GM23338 (cell line): ENCODE measurements at regions not wholly inside any gene's neighbourhood (a gene's known extent, or its start where the extent isn't known, plus 50 kb on each side); places are given as distances from the start of the nearest gene placed in this dataset.

Experiments used
- ATAC-seq: fragments of 200-7000 bp; cut with Tn5 transposase; 3 replicates; pipeline ENCODE4 v1.9.1; 2020
- DNase-seq: peaks from one replicate; pipeline ENCODE4 v3.0.0-alpha.2; 2015; ENCODE audit warnings: low spot score
- H2AFZ ChIP-seq: fragments of 200-600 bp; sonication (generic); 2 replicates; pipeline ENCODE4 v1.8.0; 2016; ENCODE audit warnings: antibody characterized with exemption, mild to moderate bottlenecking, moderate library complexity
- H3F3A ChIP-seq: fragments of 200-600 bp; sonication (generic); replicated peaks from 2 replicates; pipeline ENCODE4 v1.8.0; 2017; ENCODE audit warnings: antibody characterized with exemption, mixed run types, low read depth
- H3K27ac ChIP-seq: fragments of 200-600 bp; sonication (generic); 2 replicates; pipeline ENCODE4 v1.6.1; 2016; ENCODE audit warnings: low read depth
- H3K27me3 ChIP-seq: fragments of 200-600 bp; sonication (generic); 2 replicates; pipeline ENCODE4 v1.8.0; 2016; ENCODE audit warnings: mild to moderate bottlenecking, mixed run types, moderate library complexity; ENCODE audit not compliant: insufficient read depth
- H3K36me3 ChIP-seq: fragments of 200-600 bp; sonication (generic); 2 replicates; pipeline ENCODE4 v1.8.0; 2016; ENCODE audit warnings: mild to moderate bottlenecking; ENCODE audit not compliant: insufficient read depth
- H3K4me1 ChIP-seq: fragments of 200-600 bp; sonication (generic); 2 replicates; pipeline ENCODE4 v1.8.0; 2016; ENCODE audit warnings: mild to moderate bottlenecking, moderate library complexity; ENCODE audit not compliant: insufficient read depth
- H3K4me2 ChIP-seq: fragments of 200-600 bp; sonication (generic); 2 replicates; pipeline ENCODE4 v1.7.1; 2017; ENCODE audit warnings: mixed run types
- H3K4me3 ChIP-seq: fragments of 200-600 bp; sonication (generic); 2 replicates; pipeline ENCODE4 v1.6.1; 2016; ENCODE audit warnings: mixed run types
- H3K79me2 ChIP-seq: fragments of 200-600 bp; sonication (generic); replicated peaks from 2 replicates; pipeline ENCODE4 v1.8.0; 2017; ENCODE audit warnings: mild to moderate bottlenecking; ENCODE audit not compliant: insufficient read depth
- H3K9me2 ChIP-seq: fragments of 200-600 bp; sonication (generic); 2 replicates; pipeline ENCODE4 v1.8.0; 2017; ENCODE audit not compliant: insufficient read depth
- H4K20me1 ChIP-seq: fragments of 200-600 bp; sonication (generic); replicated peaks from 2 replicates; pipeline ENCODE4 v1.8.0; 2017; ENCODE audit warnings: mild to moderate bottlenecking; ENCODE audit not compliant: insufficient read depth
- H3K27ac Mint-ChIP-seq: 2 replicates; pipeline ENCODE4 v1.8.0; 2020; ENCODE audit warnings: inconsistent platforms, mild to moderate bottlenecking, moderate library complexity, mixed read lengths
- H3K27me3 Mint-ChIP-seq: 3 replicates; pipeline ENCODE4 v1.8.0; 2022; ENCODE audit warnings: low read depth, mild to moderate bottlenecking, moderate library complexity, mixed read lengths, inconsistent platforms; ENCODE audit not compliant: insufficient read depth, poor library complexity
- H3K36me3 Mint-ChIP-seq: 3 replicates; pipeline ENCODE4 v1.8.0; 2021; ENCODE audit warnings: low read depth, mild to moderate bottlenecking, inconsistent platforms, moderate library complexity, mixed read lengths
- H3K4me1 Mint-ChIP-seq: 3 replicates; pipeline ENCODE4 v1.8.0; 2020; ENCODE audit warnings: mild to moderate bottlenecking, inconsistent platforms, mixed read lengths
- H3K4me3 Mint-ChIP-seq: 3 replicates; pipeline ENCODE4 v1.8.0; 2021; ENCODE audit warnings: moderate library complexity, mild to moderate bottlenecking, inconsistent platforms, mixed read lengths
- H3K9me3 Mint-ChIP-seq: 3 replicates; pipeline ENCODE4 v1.8.0; 2020; ENCODE audit warnings: moderate library complexity, mild to moderate bottlenecking, inconsistent platforms, mixed read lengths
- CREB1 ChIP-seq: fragments of 250-450 bp; sonication (Bioruptor Pico); IDR thresholded peaks from 2 replicates; pipeline ENCODE4 v1.5.0; 2020; ENCODE audit warnings: low read depth, mild to moderate bottlenecking, moderate library complexity
- CTCF ChIP-seq, 2 experiments: fragments of 200-600 bp in 1 of 2; sonication (generic) in 1 of 2; conservative IDR thresholded peaks; 2 replicates each; pipeline versions ENCODE4 v1.5.1 to v1.6.1; 2016 to 2017; ENCODE audit warnings: antibody characterized with exemption in 2 of 2, low read depth in 2 of 2, mild to moderate bottlenecking in 2 of 2, moderate library complexity in 1 of 2
- EZH2 ChIP-seq: fragments of 200-600 bp; sonication (generic); IDR thresholded peaks from one replicate; pipeline ENCODE4 v1.8.0; 2017; ENCODE audit warnings: antibody characterized with exemption, mild to moderate bottlenecking, low read depth; ENCODE audit not compliant: unreplicated experiment
- JUNB ChIP-seq: IDR thresholded peaks from one replicate; pipeline ENCODE4 v1.6.1; 2016; ENCODE audit warnings: antibody characterized with exemption; ENCODE audit not compliant: unreplicated experiment
- NANOG ChIP-seq: IDR thresholded peaks from 2 replicates; pipeline ENCODE4 v1.6.1; 2016; ENCODE audit warnings: antibody characterized with exemption, borderline replicate concordance
- POLR2AphosphoS5 ChIP-seq: IDR thresholded peaks from 2 replicates; pipeline ENCODE4 v1.6.1; 2016; ENCODE audit warnings: antibody characterized with exemption, low read depth
- STAT1 ChIP-seq: IDR thresholded peaks from one replicate; pipeline ENCODE4 v1.6.1; 2016; ENCODE audit warnings: antibody characterized with exemption; ENCODE audit not compliant: unreplicated experiment
- ZNF114 ChIP-seq: fragments of 250-450 bp; sonication (Bioruptor Pico); IDR thresholded peaks from 2 replicates; pipeline ENCODE4 v1.5.0; 2020; ENCODE audit warnings: mild to moderate bottlenecking, moderate library complexity
- ZNF331 ChIP-seq: fragments of 250-450 bp; sonication (Bioruptor Pico); IDR thresholded peaks from 2 replicates; pipeline ENCODE4 v1.5.0; 2020; ENCODE audit warnings: low read depth, mild to moderate bottlenecking, moderate library complexity
- TF ChIP-seq, protein P1 (sequence below): fragments of 250-450 bp; sonication (Bioruptor Pico); IDR thresholded peaks from 2 replicates; pipeline ENCODE4 v1.5.0; 2020; ENCODE audit warnings: mild to moderate bottlenecking, moderate library complexity

GRCh38 chr2:143828763-143829537, 691.0 kb downstream of the ZEB2 start:
- no peaks in the 10 kb centered on the region for H3K36me3 ChIP-seq
- H4K20me1 ChIP-seq, result no peaks in the 10 kb centered on the region
- no peak overlapping the region for H3K4me3 ChIP-seq
- DNase-seq (no peak), ATAC-seq (no peak)
- peaks cover 8% of the 10 kb centered on the region; the same call in 1 of the 2 replicates for H3K9me2 ChIP-seq
- Mint-ChIP-seq H3K27me3 (no peaks in the 10 kb centered on the region), H3K9me3 (no peaks in the 10 kb centered on the region), H3K4me1 (peaks cover 28% of the 10 kb centered on the region), H3K4me3 (no peak overlapping the region), H3K27ac (no peak overlapping the region), H3K36me3 (no peaks in the 10 kb centered on the region)
- H3K27ac ChIP-seq, result no peak overlapping the region
- no peaks in the 10 kb centered on the region for H3F3A ChIP-seq
- H3K79me2 ChIP-seq, result no peaks in the 10 kb centered on the region
- H3K4me1 ChIP-seq, result peaks cover 41% of the 10 kb centered on the region
- no peak overlapping the region for H3K4me2 ChIP-seq
- no peaks in the 10 kb centered on the region for H3K27me3 ChIP-seq
- no peak overlapping the region for H2AFZ ChIP-seq
- TF ChIP-seq ZNF331 (CRISPR knock-in tag), result no peak

GRCh38 chr2:143824791-143825190, 695.1 kb downstream of the ZEB2 start:
- no peaks in the 10 kb centered on the region for H3K36me3 ChIP-seq
- peak overlapping the region; percentile 67 for H3K4me2 ChIP-seq
- no peaks in the 10 kb centered on the region for H3K9me3 Mint-ChIP-seq
- no peak overlapping the region for H3K27ac ChIP-seq
- H3K4me3 ChIP-seq, result no peak overlapping the region
- no peaks in the 10 kb centered on the region for H3K27me3 ChIP-seq
- no peak overlapping the region for H3K4me3 Mint-ChIP-seq
- TF ChIP-seq JUNB (no peak), CTCF (conservative IDR thresholded peaks at IDR 0.05; ENCODE audit: low read depth in 2 of 2) (no peak), EZH2 (no peak), ZNF114 (CRISPR knock-in tag) (no peak), STAT1 (no peak), POLR2AphosphoS5 (no peak), CREB1 (CRISPR knock-in tag) (no peak), NANOG (no peak), ZNF331 (CRISPR knock-in tag) (no peak)
- TF ChIP-seq, protein P1, sequence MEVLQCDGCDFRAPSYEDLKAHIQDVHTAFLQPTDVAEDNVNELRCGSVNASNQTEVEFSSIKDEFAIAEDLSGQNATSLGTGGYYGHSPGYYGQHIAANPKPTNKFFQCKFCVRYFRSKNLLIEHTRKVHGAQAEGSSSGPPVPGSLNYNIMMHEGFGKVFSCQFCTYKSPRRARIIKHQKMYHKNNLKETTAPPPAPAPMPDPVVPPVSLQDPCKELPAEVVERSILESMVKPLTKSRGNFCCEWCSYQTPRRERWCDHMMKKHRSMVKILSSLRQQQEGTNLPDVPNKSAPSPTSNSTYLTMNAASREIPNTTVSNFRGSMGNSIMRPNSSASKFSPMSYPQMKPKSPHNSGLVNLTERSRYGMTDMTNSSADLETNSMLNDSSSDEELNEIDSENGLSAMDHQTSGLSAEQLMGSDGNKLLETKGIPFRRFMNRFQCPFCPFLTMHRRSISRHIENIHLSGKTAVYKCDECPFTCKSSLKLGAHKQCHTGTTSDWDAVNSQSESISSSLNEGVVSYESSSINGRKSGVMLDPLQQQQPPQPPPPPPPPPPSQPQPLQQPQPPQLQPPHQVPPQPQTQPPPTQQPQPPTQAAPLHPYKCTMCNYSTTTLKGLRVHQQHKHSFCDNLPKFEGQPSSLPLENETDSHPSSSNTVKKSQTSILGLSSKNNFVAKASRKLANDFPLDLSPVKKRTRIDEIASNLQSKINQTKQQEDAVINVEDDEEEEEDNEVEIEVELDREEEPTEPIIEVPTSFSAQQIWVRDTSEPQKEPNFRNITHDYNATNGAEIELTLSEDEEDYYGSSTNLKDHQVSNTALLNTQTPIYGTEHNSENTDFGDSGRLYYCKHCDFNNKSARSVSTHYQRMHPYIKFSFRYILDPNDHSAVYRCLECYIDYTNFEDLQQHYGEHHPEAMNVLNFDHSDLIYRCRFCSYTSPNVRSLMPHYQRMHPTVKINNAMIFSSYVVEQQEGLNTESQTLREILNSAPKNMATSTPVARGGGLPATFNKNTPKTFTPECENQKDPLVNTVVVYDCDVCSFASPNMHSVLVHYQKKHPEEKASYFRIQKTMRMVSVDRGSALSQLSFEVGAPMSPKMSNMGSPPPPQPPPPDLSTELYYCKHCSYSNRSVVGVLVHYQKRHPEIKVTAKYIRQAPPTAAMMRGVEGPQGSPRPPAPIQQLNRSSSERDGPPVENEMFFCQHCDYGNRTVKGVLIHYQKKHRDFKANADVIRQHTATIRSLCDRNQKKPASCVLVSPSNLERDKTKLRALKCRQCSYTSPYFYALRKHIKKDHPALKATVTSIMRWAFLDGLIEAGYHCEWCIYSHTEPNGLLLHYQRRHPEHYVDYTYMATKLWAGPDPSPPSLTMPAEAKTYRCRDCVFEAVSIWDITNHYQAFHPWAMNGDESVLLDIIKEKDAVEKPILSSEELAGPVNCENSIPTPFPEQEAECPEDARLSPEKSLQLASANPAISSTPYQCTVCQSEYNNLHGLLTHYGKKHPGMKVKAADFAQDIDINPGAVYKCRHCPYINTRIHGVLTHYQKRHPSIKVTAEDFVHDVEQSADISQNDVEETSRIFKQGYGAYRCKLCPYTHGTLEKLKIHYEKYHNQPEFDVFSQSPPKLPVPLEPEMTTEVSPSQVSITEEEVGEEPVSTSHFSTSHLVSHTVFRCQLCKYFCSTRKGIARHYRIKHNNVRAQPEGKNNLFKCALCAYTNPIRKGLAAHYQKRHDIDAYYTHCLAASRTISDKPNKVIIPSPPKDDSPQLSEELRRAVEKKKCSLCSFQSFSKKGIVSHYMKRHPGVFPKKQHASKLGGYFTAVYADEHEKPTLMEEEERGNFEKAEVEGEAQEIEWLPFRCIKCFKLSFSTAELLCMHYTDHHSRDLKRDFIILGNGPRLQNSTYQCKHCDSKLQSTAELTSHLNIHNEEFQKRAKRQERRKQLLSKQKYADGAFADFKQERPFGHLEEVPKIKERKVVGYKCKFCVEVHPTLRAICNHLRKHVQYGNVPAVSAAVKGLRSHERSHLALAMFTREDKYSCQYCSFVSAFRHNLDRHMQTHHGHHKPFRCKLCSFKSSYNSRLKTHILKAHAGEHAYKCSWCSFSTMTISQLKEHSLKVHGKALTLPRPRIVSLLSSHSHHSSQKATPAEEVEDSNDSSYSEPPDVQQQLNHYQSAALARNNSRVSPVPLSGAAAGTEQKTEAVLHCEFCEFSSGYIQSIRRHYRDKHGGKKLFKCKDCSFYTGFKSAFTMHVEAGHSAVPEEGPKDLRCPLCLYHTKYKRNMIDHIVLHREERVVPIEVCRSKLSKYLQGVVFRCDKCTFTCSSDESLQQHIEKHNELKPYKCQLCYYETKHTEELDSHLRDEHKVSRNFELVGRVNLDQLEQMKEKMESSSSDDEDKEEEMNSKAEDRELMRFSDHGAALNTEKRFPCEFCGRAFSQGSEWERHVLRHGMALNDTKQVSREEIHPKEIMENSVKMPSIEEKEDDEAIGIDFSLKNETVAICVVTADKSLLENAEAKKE (CRISPR knock-in tag), result no peak
- no peak overlapping the region for H2AFZ ChIP-seq
- no peaks in the 10 kb centered on the region for H4K20me1 ChIP-seq
- DNase-seq (no peak), ATAC-seq (no peak)
- H3F3A ChIP-seq, result no peaks in the 10 kb centered on the region
- H3K4me1 ChIP-seq, result peaks cover 45% of the 10 kb centered on the region
- no peaks in the 10 kb centered on the region for H3K9me2 ChIP-seq
- H3K27me3 Mint-ChIP-seq, result no peaks in the 10 kb centered on the region
- H3K79me2 ChIP-seq, result no peaks in the 10 kb centered on the region
- peaks cover 35% of the 10 kb centered on the region for H3K4me1 Mint-ChIP-seq
- H3K36me3 Mint-ChIP-seq, result no peaks in the 10 kb centered on the region
- H3K27ac Mint-ChIP-seq, result no peak overlapping the region
